ENCODE measurements at regions not wholly inside any gene's neighbourhood (a gene's known extent, or its start where the extent isn't known, plus 50 kb on each side); places are given as distances from the start of the nearest gene placed in this dataset.

GRCh38 chr7:120089968-120090367, 183.0 kb upstream of the KCND2 start:
- H3K4me3 ChIP-seq (ENCODE audit: low read length) = no peak overlapping the region
- TF ChIP-seq CTCF (conservative IDR thresholded peaks at IDR 0.05; ENCODE audit: low read depth, low read length) = no peak
- no peak for DNase-seq (ENCODE audit: low read depth)

- no peak for DNase-seq (ENCODE audit: low read depth)
- H3K4me3 ChIP-seq (ENCODE audit: low read length) = no peak overlapping the region
- no peak for TF ChIP-seq CTCF (conservative IDR thresholded peaks at IDR 0.05; ENCODE audit: low read depth, low read length)
Measured at GRCh38 chr7:120091807-120092206, 181.2 kb upstream of the KCND2 start.

- no peak for DNase-seq (ENCODE audit: low read depth)
- H3K4me3 ChIP-seq (ENCODE audit: low read length) = no peak overlapping the region
- TF ChIP-seq CTCF (conservative IDR thresholded peaks at IDR 0.05; ENCODE audit: low read depth, low read length) = no peak
Measured at GRCh38 chr7:120097020-120097419, 176.0 kb upstream of the KCND2 start.

GRCh38 chr7:120097774-120098173, 175.2 kb upstream of the KCND2 start:
- no peak for TF ChIP-seq CTCF (conservative IDR thresholded peaks at IDR 0.05; ENCODE audit: low read depth, low read length)
- H3K4me3 ChIP-seq (ENCODE audit: low read length) = no peak overlapping the region
- DNase-seq (ENCODE audit: low read depth) = no peak

- no peak for DNase-seq (ENCODE audit: low read depth)
- no peak for TF ChIP-seq CTCF (conservative IDR thresholded peaks at IDR 0.05; ENCODE audit: low read depth, low read length)
- H3K4me3 ChIP-seq (ENCODE audit: low read length) = no peak overlapping the region
Measured at GRCh38 chr7:120108376-120108775, 164.6 kb upstream of the KCND2 start.

GRCh38 chr7:120110169-120110568, 162.8 kb upstream of the KCND2 start:
- H3K4me3 ChIP-seq (ENCODE audit: low read length) = no peak overlapping the region
- DNase-seq (ENCODE audit: low read depth) = no peak
- TF ChIP-seq CTCF (conservative IDR thresholded peaks at IDR 0.05; ENCODE audit: low read depth, low read length) = no peak

- H3K4me3 ChIP-seq (ENCODE audit: low read length) = no peak overlapping the region
- no peak for TF ChIP-seq CTCF (conservative IDR thresholded peaks at IDR 0.05; ENCODE audit: low read depth, low read length)
- DNase-seq (ENCODE audit: low read depth) = no peak
Measured at GRCh38 chr7:120114626-120115025, 158.3 kb upstream of the KCND2 start.

Measured in retinal pigment epithelial cell (primary cell).